RPMI7951 (cell line): ENCODE measurements at regions not wholly inside any gene's neighbourhood (a gene's known extent, or its start where the extent isn't known, plus 50 kb on each side); places are given as distances from the start of the nearest gene placed in this dataset.

Experiments
- DNase-seq: peaks from one replicate; pipeline ENCODE4 v3.0.0-alpha.2; 2012; ENCODE audit warnings: low read depth

- DNase-seq: no peak
These were observed 527.4 kb downstream of the MID1IP1 start for GRCh38 chrX:39328661-39329060.

GRCh38 chrX:39331082-39331704 lies 529.9 kb downstream of the MID1IP1 start:
- DNase-seq: peak; percentile 74

- no peak for DNase-seq
These were observed 532.2 kb downstream of the MID1IP1 start for GRCh38 chrX:39333451-39333850.

- DNase-seq: no peak
These were observed 534.4 kb downstream of the MID1IP1 start for GRCh38 chrX:39335513-39336235.

- peak; percentile 22 for DNase-seq
These were observed 535.5 kb downstream of the MID1IP1 start for GRCh38 chrX:39336671-39337311.

GRCh38 chrX:39337451-39337850 lies 536.2 kb downstream of the MID1IP1 start:
- no peak for DNase-seq

GRCh38 chrX:39338583-39338982 lies 537.3 kb downstream of the MID1IP1 start:
- no peak for DNase-seq

GRCh38 chrX:39356119-39356807 lies 555.0 kb downstream of the MID1IP1 start:
- no peak for DNase-seq

GRCh38 chrX:39360101-39360500 lies 558.8 kb downstream of the MID1IP1 start:
- no peak for DNase-seq

- DNase-seq: no peak
These were observed 560.5 kb downstream of the MID1IP1 start for GRCh38 chrX:39361736-39362135.

- DNase-seq: no peak
These were observed 566.2 kb downstream of the MID1IP1 start for GRCh38 chrX:39367416-39367815.

- DNase-seq: peak; percentile 71
These were observed 570.9 kb downstream of the MID1IP1 start for GRCh38 chrX:39372115-39372514.

GRCh38 chrX:39377157-39377556 lies 575.9 kb downstream of the MID1IP1 start:
- DNase-seq: no peak

- peak; percentile 24 for DNase-seq
These were observed 576.5 kb downstream of the MID1IP1 start for GRCh38 chrX:39377773-39378172.

- no peak for DNase-seq
These were observed 580.2 kb downstream of the MID1IP1 start for GRCh38 chrX:39381422-39381821.

- no peak for DNase-seq
These were observed 583.7 kb downstream of the MID1IP1 start for GRCh38 chrX:39384996-39385395.

- DNase-seq: no peak
These were observed 587.5 kb downstream of the MID1IP1 start for GRCh38 chrX:39388730-39389129.

GRCh38 chrX:39396358-39396995 lies 595.2 kb downstream of the MID1IP1 start:
- no peak for DNase-seq

GRCh38 chrX:39397561-39398199 lies 596.4 kb downstream of the MID1IP1 start:
- DNase-seq: no peak

- DNase-seq: no peak
These were observed 597.1 kb downstream of the MID1IP1 start for GRCh38 chrX:39398215-39398962.

- DNase-seq: peak; percentile 10
These were observed 597.7 kb downstream of the MID1IP1 start for GRCh38 chrX:39398963-39399261.
